ENCODE measurements at regions not wholly inside any gene's neighbourhood (a gene's known extent, or its start where the extent isn't known, plus 50 kb on each side); places are given as distances from the start of the nearest gene placed in this dataset.

DNA sequence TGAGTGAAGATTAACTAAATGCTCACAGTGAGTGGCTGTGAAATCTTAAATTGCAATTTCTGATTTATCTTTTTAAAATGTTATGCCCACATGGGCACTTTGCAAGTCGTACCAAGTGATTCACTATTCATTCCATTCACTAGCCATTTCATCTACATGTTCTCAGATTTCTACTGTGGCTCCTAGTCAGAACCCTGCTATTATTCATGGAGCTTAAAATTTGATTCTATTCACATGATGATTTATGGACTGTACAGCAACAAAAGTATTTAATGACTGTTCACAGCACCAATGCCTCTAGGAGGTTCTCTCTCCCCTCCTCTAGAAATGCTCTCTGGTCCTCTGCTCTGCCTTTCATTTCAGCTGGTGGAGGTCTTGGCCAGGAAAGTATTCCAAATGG, 133.5 kb upstream of the MAP3K7 start:
- intact Hi-C loops (cut with micrococcal nuclease; ENCODE audit: unreplicated experiment) = no loop called here
- Histone ChIP-seq H3K9ac (ENCODE audit: control insufficient read depth, insufficient read depth, low read length) (no peak overlapping the region), H3K4me3 (no peak overlapping the region), H3K27me3 (replicated peaks in 1 of 2; ENCODE audit: control insufficient read depth in 2 of 2, insufficient read depth in 2 of 2, low read length in 1 of 2) (no peaks in the 10 kb centered on the region), H3K79me2 (ENCODE audit: control insufficient read depth, insufficient read depth, low read length) (no peaks in the 10 kb centered on the region), H3K36me3 (ENCODE audit: control insufficient read depth in 2 of 2, insufficient read depth in 2 of 2, low read length in 1 of 2) (no peaks in the 10 kb centered on the region), H2AFZ (ENCODE audit: control insufficient read depth, low read depth, low read length) (no peak overlapping the region), H3K9me3 (replicated peaks; ENCODE audit: control insufficient read depth, insufficient read depth, low read length) (no peaks in the 10 kb centered on the region), H3K27ac (ENCODE audit: control insufficient read depth, insufficient read depth) (no peak overlapping the region), H4K20me1 (ENCODE audit: control insufficient read depth, insufficient read depth) (no peaks in the 10 kb centered on the region), H3K4me2 (ENCODE audit: control insufficient read depth, insufficient read depth) (no peak overlapping the region), H3K4me1 (ENCODE audit: control insufficient read depth, insufficient read depth, low read length) (no peaks in the 10 kb centered on the region)
- ChIA-PET POLR2A (no interaction called here), CTCF (no interaction called here), RAD21 (ENCODE audit: unreplicated experiment) (no interaction called here), SMC1A (ENCODE audit: uncharacterized antibody, unreplicated experiment) (no interaction called here)
- no peak for TF ChIP-seq RFX5 (IDR thresholded peaks at IDR 0.05; ENCODE audit: low read depth, low read length)
- DNase-seq (ENCODE audit: low read depth, low spot score) = no peak
- no peak for ATAC-seq
- in situ Hi-C loops (cut with MboI) = no loop called here
- 0% methylated on average over 1 of the region's 1 CpG for WGBS (ENCODE audit: insufficient coverage, insufficient replicate concordance, low lambda C conversion rate, missing lambda C conversion rate)
- no peak for FAIRE-seq
- BruUV-seq (replicated peaks) = no TSS peak

DNA sequence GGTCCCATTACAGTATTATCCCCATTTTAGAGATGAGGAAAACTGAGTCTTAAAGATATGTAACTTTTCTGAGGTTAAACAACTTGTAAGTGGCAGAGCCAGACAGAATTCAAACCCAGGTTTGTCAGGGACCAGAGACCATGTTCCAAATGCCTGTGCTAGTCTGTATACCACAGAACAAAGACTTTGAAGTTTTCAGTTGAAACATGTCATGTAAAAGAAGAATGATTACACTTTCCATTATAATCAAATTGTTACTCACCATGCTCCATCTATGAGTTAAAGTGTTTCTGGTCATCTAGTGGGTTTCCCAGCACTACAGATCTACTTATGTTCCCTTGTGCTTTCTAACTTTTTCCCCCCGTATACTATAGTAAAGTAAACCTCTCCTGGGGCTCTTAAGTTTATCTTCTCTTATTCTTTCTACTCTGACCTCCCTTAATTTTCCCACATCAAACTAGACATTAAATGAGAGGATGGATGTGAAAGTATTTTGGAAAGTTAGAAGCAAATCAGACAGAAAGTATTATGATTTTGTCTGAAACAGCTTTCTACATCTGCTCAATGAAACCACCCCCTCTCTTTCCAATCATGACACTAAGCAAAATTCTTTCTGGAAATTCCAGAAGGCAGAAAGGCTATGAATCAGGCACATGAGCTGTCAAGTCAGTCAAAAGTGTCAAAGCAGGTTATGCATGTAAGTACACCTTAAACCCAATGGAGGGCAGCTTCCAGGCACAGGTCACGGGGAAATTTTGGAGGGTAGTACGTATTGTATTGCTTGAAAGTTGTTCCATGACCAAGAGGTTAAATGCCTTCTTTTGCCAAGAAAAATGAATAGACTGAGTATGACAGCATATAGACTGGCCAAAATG, 132.7 kb upstream of the MAP3K7 start:
- no TSS peak for BruUV-seq (replicated peaks)
- ChIA-PET RAD21 (ENCODE audit: unreplicated experiment) (no interaction called here), CTCF (no interaction called here), SMC1A (ENCODE audit: uncharacterized antibody, unreplicated experiment) (no interaction called here), POLR2A (no interaction called here)
- Histone ChIP-seq H3K27me3 (replicated peaks in 1 of 2; ENCODE audit: control insufficient read depth in 2 of 2, insufficient read depth in 2 of 2, low read length in 1 of 2) (no peaks in the 10 kb centered on the region), H3K9me3 (replicated peaks; ENCODE audit: control insufficient read depth, insufficient read depth, low read length) (no peaks in the 10 kb centered on the region), H3K36me3 (ENCODE audit: control insufficient read depth in 2 of 2, insufficient read depth in 2 of 2, low read length in 1 of 2) (no peaks in the 10 kb centered on the region), H3K79me2 (ENCODE audit: control insufficient read depth, insufficient read depth, low read length) (no peaks in the 10 kb centered on the region), H3K4me1 (ENCODE audit: control insufficient read depth, insufficient read depth, low read length) (no peaks in the 10 kb centered on the region), H2AFZ (ENCODE audit: control insufficient read depth, low read depth, low read length) (no peak overlapping the region), H3K27ac (ENCODE audit: control insufficient read depth, insufficient read depth) (no peak overlapping the region), H3K9ac (ENCODE audit: control insufficient read depth, insufficient read depth, low read length) (no peak overlapping the region), H4K20me1 (ENCODE audit: control insufficient read depth, insufficient read depth) (no peaks in the 10 kb centered on the region), H3K4me3 (no peak overlapping the region), H3K4me2 (ENCODE audit: control insufficient read depth, insufficient read depth) (no peak overlapping the region)
- in situ Hi-C loops (cut with MboI) (no loop called here), intact Hi-C loops (cut with micrococcal nuclease; ENCODE audit: unreplicated experiment) (no loop called here)
- no peak for FAIRE-seq
- no peak for DNase-seq (ENCODE audit: low read depth, low spot score)
- WGBS (ENCODE audit: insufficient coverage, insufficient replicate concordance, low lambda C conversion rate, missing lambda C conversion rate) = 0% methylated on average over 3 of the region's 3 CpGs
- no peak for ATAC-seq
- no peak for TF ChIP-seq IKZF1 (conservative IDR thresholded peaks at IDR 0.05)
- no peak for TF ChIP-seq ZNF384 (IDR thresholded peaks at IDR 0.05; ENCODE audit: borderline replicate concordance, low read depth, low read length)
- no peak for TF ChIP-seq MYB (IDR thresholded peaks at IDR 0.05; ENCODE audit: borderline replicate concordance, low read depth, low read length)
- no peak for TF ChIP-seq JUND (IDR thresholded peaks at IDR 0.05; ENCODE audit: low read depth, low read length)
- no peak for TF ChIP-seq SP1 (IDR thresholded peaks at IDR 0.05; ENCODE audit: low read depth, low read length)
- no peak for TF ChIP-seq NFYB (IDR thresholded peaks at IDR 0.05; ENCODE audit: insufficient read depth, low read depth, low read length)
- TF ChIP-seq, protein P1, sequence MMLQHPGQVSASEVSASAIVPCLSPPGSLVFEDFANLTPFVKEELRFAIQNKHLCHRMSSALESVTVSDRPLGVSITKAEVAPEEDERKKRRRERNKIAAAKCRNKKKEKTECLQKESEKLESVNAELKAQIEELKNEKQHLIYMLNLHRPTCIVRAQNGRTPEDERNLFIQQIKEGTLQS (IDR thresholded peaks at IDR 0.05; ENCODE audit: borderline replicate concordance, extremely low read depth, low read depth, low read length) = no peak
- TF ChIP-seq NRF1 (conservative IDR thresholded peaks at IDR 0.05; ENCODE audit: low read depth, low read length) = no peak
- TF ChIP-seq KLF5 (IDR thresholded peaks at IDR 0.05; ENCODE audit: partially characterized antibody) = no peak
- TF ChIP-seq REST (IDR thresholded peaks at IDR 0.05; ENCODE audit: low read depth, low read length) = no peak
- TF ChIP-seq RAD51 (IDR thresholded peaks at IDR 0.05) = no peak
- TF ChIP-seq SIX5 (IDR thresholded peaks at IDR 0.05; ENCODE audit: low read depth, low read length, severe bottlenecking) = no peak
- TF ChIP-seq STAT3 (IDR thresholded peaks at IDR 0.05; ENCODE audit: low read depth, low read length) = no peak

Data from GM12878 (cell line).